ENCODE measurements at regions not wholly inside any gene's neighbourhood (a gene's known extent, or its start where the extent isn't known, plus 50 kb on each side); places are given as distances from the start of the nearest gene placed in this dataset.

DNA sequence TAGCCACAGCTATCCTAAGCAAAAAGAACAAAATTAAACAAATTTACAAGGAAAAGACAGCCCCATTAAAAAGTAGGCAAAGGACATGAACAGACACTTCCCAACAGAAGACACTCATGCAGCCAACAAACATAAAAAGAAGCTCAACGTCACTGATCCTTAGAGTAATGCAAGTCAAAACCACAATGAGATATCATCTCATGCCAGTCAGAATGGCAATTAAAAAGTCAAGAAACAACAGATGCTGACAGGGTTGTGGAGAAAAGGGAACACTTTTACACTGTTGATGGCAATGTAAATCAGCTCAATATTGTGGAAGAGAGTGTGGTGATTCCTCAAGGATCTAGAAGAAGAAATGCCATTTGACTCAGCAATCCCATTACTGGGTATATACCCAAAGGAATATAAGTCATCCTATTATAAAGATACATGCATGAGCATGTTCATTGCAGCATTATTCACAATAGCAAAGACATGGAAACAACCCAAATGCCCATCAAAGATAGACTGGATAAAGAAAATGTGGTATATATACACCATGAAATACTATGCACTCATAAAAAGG is 163.0 kb upstream of the TET2 start:
- peak; percentile 86 for DNase-seq
- in situ Hi-C loops (cut with MboI; ENCODE audit: low pct_unique_long_range_greater_than_20kb, low sequenced_read_pairs), result no loop called here

GRCh38 chr4:104986306-104986705 is 160.4 kb upstream of the TET2 start:
- no peak for DNase-seq
- in situ Hi-C loops (cut with MboI; ENCODE audit: low pct_unique_long_range_greater_than_20kb, low sequenced_read_pairs), result no loop called here

- in situ Hi-C loops (cut with MboI; ENCODE audit: low pct_unique_long_range_greater_than_20kb, low sequenced_read_pairs), result no loop called here
- DNase-seq, result no peak
These were observed 157.3 kb upstream of the TET2 start for GRCh38 chr4:104989371-104989770.

GRCh38 chr4:105002278-105002677 is 144.4 kb upstream of the TET2 start:
- DNase-seq, result no peak
- in situ Hi-C loops (cut with MboI; ENCODE audit: low pct_unique_long_range_greater_than_20kb, low sequenced_read_pairs), result no loop called here

- in situ Hi-C loops (cut with MboI; ENCODE audit: low pct_unique_long_range_greater_than_20kb, low sequenced_read_pairs), result no loop called here
- no peak for DNase-seq
These were observed 132.4 kb upstream of the TET2 start for GRCh38 chr4:105014234-105014633.

GRCh38 chr4:105014635-105015034 is 132.0 kb upstream of the TET2 start:
- peak; percentile 87 for DNase-seq

DNA sequence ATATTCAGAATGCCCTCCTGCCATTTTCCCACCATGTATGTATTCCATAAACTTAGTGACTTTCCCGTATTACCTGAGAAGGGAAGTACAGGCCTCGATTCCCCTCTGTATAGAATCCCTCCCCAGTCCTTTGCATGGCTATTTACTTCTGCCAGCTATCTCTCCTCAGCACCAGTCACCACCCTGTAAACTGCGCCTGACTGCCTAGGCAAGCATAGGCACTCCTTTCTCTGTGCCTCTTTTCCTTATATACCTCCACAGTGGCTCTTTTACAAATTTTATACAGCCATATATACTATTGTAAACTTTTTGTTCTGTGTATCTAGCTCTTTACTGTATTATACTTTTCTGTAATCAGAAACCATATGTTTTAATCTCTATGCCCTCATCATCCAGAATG is 130.9 kb upstream of the TET2 start:
- in situ Hi-C loops (cut with MboI; ENCODE audit: low pct_unique_long_range_greater_than_20kb, low sequenced_read_pairs), result no loop called here
- no peak for DNase-seq

More at GRCh38 chr4:105014635-105015034, 132.0 kb upstream of the TET2 start:
- in situ Hi-C loops (cut with MboI; ENCODE audit: low pct_unique_long_range_greater_than_20kb, low sequenced_read_pairs), result no loop called here

DNA sequence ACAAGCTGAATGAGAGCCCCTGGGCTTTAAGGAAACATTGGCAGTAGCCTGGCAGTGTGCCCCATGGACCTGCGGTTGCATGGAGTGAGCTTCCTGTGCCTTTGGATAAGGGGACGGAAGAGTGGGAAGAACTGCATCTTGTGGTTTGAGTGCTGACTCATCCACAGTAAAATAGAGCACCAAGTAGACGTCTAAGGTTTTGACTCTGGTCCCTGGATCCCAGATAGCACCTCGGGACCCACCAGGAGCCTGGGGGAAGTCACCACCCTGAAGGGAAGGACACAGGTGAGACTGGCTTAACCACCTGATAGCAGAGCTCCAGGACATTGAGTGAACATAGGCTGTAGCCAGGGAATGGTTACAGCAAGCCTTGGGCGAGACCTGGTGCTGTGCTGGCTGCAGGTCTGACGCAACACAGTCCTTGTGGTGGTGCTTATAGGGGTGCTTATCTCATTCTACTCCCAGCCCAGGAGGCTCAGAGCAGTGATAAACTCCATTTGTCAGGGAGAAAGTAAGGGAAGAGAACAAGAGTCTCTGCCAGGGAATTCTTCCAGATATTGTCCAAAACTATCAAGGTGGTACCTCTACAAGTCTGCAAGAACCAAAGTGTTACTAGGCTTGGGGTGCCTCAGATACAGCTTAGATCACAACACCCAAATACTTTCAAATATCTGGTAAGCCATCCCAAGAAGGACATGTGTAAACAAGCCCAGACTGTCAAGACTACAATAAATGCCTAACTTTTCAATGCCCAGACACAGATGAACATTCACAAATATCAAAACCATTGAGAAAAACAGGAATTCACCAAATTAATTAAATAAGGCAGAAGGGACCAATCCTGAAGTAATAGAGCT is 123.6 kb upstream of the TET2 start:
- in situ Hi-C loops (cut with MboI; ENCODE audit: low pct_unique_long_range_greater_than_20kb, low sequenced_read_pairs), result no loop called here
- DNase-seq, result peak; percentile 75

GRCh38 chr4:105023668-105024055 is 123.0 kb upstream of the TET2 start:
- in situ Hi-C loops (cut with MboI; ENCODE audit: low pct_unique_long_range_greater_than_20kb, low sequenced_read_pairs), result no loop called here
- DNase-seq, result no peak

GRCh38 chr4:105025263-105026017 is 121.2 kb upstream of the TET2 start:
- no peak for DNase-seq
- in situ Hi-C loops (cut with MboI; ENCODE audit: low pct_unique_long_range_greater_than_20kb, low sequenced_read_pairs), result no loop called here

- DNase-seq, result no peak
- in situ Hi-C loops (cut with MboI; ENCODE audit: low pct_unique_long_range_greater_than_20kb, low sequenced_read_pairs), result no loop called here
These were observed 109.7 kb upstream of the TET2 start for GRCh38 chr4:105036991-105037390.

DNA sequence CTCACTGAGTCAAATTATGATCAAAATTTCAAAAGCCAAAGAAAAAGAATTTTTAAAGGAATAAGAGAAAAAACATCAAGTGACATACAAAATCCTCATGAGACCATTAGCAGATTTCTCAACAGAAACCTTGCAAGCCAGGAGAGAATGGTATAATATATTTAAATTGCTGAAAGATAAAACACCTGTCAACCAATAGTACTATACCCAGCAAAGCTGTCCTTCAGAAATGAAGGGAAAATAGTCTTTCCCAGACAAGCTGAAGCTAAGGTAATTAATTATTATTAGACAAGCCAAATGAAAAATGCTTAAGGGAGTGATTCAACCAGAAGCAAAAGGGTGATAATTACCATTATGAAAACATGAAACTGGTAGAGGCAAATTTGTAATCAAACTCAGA is 104.2 kb upstream of the TET2 start:
- in situ Hi-C loops (cut with MboI; ENCODE audit: low pct_unique_long_range_greater_than_20kb, low sequenced_read_pairs), result no loop called here
- DNase-seq, result no peak

GRCh38 chr4:105050896-105051295 is 95.8 kb upstream of the TET2 start:
- DNase-seq, result no peak
- in situ Hi-C loops (cut with MboI; ENCODE audit: low pct_unique_long_range_greater_than_20kb, low sequenced_read_pairs), result no loop called here

DNA sequence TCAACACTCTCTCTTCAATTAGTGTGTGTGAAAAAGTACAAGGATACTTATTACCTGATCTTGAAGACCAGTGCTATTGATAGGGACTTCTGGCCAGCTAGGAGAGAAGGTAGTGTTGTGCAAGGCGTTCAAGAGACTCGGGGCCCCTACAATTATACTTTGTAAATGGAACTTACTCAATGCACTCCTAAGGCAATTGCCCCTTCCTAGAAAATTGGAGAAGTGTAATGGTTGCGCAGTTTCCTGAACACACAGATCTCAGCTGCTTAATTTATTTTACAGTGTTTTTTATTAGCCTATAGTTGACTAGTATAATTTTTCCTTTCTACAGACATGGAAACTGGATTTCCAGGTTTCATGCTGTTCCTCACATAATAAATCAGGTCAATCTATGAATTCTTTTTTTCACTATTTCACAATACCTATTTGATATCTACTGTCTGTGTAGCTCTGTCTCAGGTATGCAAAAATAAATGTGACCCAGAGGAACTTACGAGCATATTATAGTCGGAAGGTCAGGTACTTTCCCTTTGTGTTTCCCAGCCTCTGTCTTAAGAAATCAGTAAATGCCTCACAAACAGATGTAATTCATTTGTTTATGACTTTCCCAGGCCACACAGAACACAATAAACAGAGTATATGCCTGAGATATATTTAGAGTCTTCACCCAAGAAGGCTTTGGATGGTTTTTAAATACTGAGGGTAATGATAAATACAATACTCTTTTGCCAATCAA is 89.1 kb upstream of the TET2 start:
- in situ Hi-C loops (cut with MboI; ENCODE audit: low pct_unique_long_range_greater_than_20kb, low sequenced_read_pairs), result no loop called here
- DNase-seq, result peak; percentile 38

- in situ Hi-C loops (cut with MboI; ENCODE audit: low pct_unique_long_range_greater_than_20kb, low sequenced_read_pairs), result no loop called here
- peak; percentile 63 for DNase-seq
These were observed 88.4 kb upstream of the TET2 start for GRCh38 chr4:105058177-105058812.

GRCh38 chr4:105059337-105059736 is 87.3 kb upstream of the TET2 start:
- in situ Hi-C loops (cut with MboI; ENCODE audit: low pct_unique_long_range_greater_than_20kb, low sequenced_read_pairs), result no loop called here
- peak; percentile 12 for DNase-seq

- in situ Hi-C loops (cut with MboI; ENCODE audit: low pct_unique_long_range_greater_than_20kb, low sequenced_read_pairs), result no loop called here
- DNase-seq, result peak; percentile 93
These were observed 86.0 kb upstream of the TET2 start for GRCh38 chr4:105060628-105061027.

- DNase-seq, result peak; percentile 89
- in situ Hi-C loops (cut with MboI; ENCODE audit: low pct_unique_long_range_greater_than_20kb, low sequenced_read_pairs), result no loop called here
These were observed 85.5 kb upstream of the TET2 start for GRCh38 chr4:105061136-105061696.

DNA sequence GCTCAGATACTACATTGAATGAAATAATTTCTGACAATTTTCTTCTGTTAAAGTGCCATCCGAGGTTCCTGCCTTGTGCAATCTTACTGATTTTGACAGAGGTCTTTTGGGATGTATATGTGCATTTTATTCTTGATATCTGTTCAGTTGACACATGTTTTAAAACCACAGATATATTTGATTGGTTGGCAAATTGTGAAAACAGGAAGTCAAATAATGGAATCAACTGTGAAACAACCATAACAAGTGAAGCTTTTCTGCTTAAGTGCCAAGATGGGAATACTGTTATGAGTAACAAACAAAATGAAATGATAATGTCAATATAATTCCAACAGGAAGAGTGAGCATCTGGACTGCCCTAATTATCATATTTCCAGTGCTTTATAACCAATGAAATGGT is 84.9 kb upstream of the TET2 start:
- in situ Hi-C loops (cut with MboI; ENCODE audit: low pct_unique_long_range_greater_than_20kb, low sequenced_read_pairs), result no loop called here
- no peak for DNase-seq
